H1 (cell line): ENCODE measurements at regions not wholly inside any gene's neighbourhood (a gene's known extent, or its start where the extent isn't known, plus 50 kb on each side); places are given as distances from the start of the nearest gene placed in this dataset.

Experiments used
- CTCF ChIA-PET: fragments of 300-600 bp; sonication (Branson Sonifier 250); formaldehyde crosslinking; loops from one replicate; lab custom pipeline; 2021; ENCODE audit not compliant: partially characterized antibody; lab: Charles Lee
- POLR2A ChIA-PET: fragments of 300-600 bp; sonication (Branson Sonifier 250); formaldehyde crosslinking; loops from one replicate; lab custom pipeline; 2021; ENCODE audit warnings: inconsistent platforms; ENCODE audit not compliant: partially characterized antibody; lab: Charles Lee
- DNase-seq, 2 experiments: peaks; one replicate each; pipeline versions ENCODE4 v3.0.0 to v3.0.0-alpha.2; 2010 to 2022; ENCODE audit warnings: low spot score in 2 of 2, low read depth in 1 of 2, mixed read lengths in 1 of 2
- FAIRE-seq: peaks from 2 replicates; lab custom pipeline; 2011; peaks lifted over from hg19 to GRCh38; lab: Jason Lieb, UNC
- H2AFZ ChIP-seq: 2 replicates; pipeline ENCODE4 v1.8.1; 2012; ENCODE audit warnings: low read length, inconsistent platforms
- H2AK5ac ChIP-seq: 2 replicates; pipeline ENCODE4 v1.6.1; 2013; ENCODE audit warnings: low read depth, low read length
- H2BK120ac ChIP-seq: replicated peaks from 2 replicates; pipeline ENCODE3; 2013; ENCODE audit warnings: low read depth, low read length, inconsistent platforms
- H2BK12ac ChIP-seq: 2 replicates; pipeline ENCODE4 v1.6.1; 2013; ENCODE audit warnings: low read depth, low read length
- H2BK15ac ChIP-seq: 2 replicates; pipeline ENCODE4 v1.6.1; 2013; ENCODE audit warnings: low read length
- H2BK20ac ChIP-seq: 2 replicates; pipeline ENCODE4 v1.6.1; 2013; ENCODE audit warnings: low read length
- H2BK5ac ChIP-seq: 2 replicates; pipeline ENCODE4 v1.6.1; 2013; ENCODE audit warnings: low read depth, low read length
- H3K14ac ChIP-seq: 2 replicates; pipeline ENCODE4 v1.6.1; 2013; ENCODE audit warnings: inconsistent platforms; ENCODE audit not compliant: insufficient read length
- H3K18ac ChIP-seq: 2 replicates; pipeline ENCODE4 v1.6.1; 2013; ENCODE audit warnings: low read length; ENCODE audit errors: extremely low read depth
- H3K23ac ChIP-seq: 2 replicates; pipeline ENCODE4 v1.6.1; 2013; ENCODE audit warnings: inconsistent platforms; ENCODE audit not compliant: insufficient read length
- H3K23me2 ChIP-seq: 2 replicates; pipeline ENCODE4 v1.6.1; 2013; ENCODE audit warnings: low read depth, low read length
- H3K27ac ChIP-seq: 2 replicates; pipeline ENCODE4 v1.6.1; 2011; ENCODE audit warnings: low read depth, low read length, inconsistent platforms
- H3K27me3 ChIP-seq, 4 experiments: replicated peaks in 1 of 4; 1 replicate in 1 of 4; 2 replicates in 3 of 4; pipeline versions ENCODE4 v1.6.1 to v1.8.1; 2011 to 2013; ENCODE audit warnings: low read length in 3 of 4, mild to moderate bottlenecking in 3 of 4, inconsistent platforms in 2 of 4, mixed read lengths in 2 of 4, moderate library complexity in 1 of 4; ENCODE audit not compliant: control insufficient read depth in 3 of 4, insufficient read depth in 3 of 4; ENCODE audit errors: extremely low read depth in 1 of 4
- H3K36me3 ChIP-seq, 4 experiments: 2 replicates each; pipeline versions ENCODE4 v1.6.1 to v1.8.1; 2011 to 2013; ENCODE audit warnings: mild to moderate bottlenecking in 4 of 4, low read length in 3 of 4, moderate library complexity in 2 of 4, control low read depth in 1 of 4, inconsistent platforms in 1 of 4; ENCODE audit not compliant: insufficient read depth in 4 of 4, control insufficient read depth in 2 of 4
- H3K4ac ChIP-seq: replicated peaks from 2 replicates; pipeline ENCODE3; 2013; ENCODE audit warnings: low read length, low read depth, mixed read lengths, inconsistent platforms; ENCODE audit not compliant: insufficient read length
- H3K4me1 ChIP-seq, 4 experiments: replicated peaks in 1 of 4; 1 replicate in 1 of 4; 2 replicates in 3 of 4; pipeline versions ENCODE4 v1.6.1 to v1.8.1; 2011 to 2013; ENCODE audit warnings: low read length in 3 of 4, inconsistent platforms in 2 of 4, mixed read lengths in 1 of 4; ENCODE audit not compliant: insufficient read depth in 4 of 4, control insufficient read depth in 3 of 4
- H3K4me2 ChIP-seq, 2 experiments: 2 replicates each; pipeline versions ENCODE4 v1.6.1 to v1.8.1; 2011 to 2013; ENCODE audit warnings: low read depth in 2 of 2, low read length in 2 of 2, control low read depth in 1 of 2, inconsistent platforms in 1 of 2, mild to moderate bottlenecking in 1 of 2; ENCODE audit not compliant: insufficient read depth in 1 of 2
- H3K4me3 ChIP-seq, 4 experiments: fragments of 200-600, 300-600 bp in 1 of 4; sonication (generic), shearing (Covaris generic), sonication (Bioruptor Twin) in 1 of 4; 2 replicates each; pipeline versions ENCODE4 v1.5.1 to v1.8.1; 2011 to 2016; ENCODE audit warnings: low read length in 4 of 4, low read depth in 3 of 4, control low read depth in 2 of 4, inconsistent platforms in 2 of 4, mild to moderate bottlenecking in 2 of 4, mixed read lengths in 1 of 4, moderate library complexity in 1 of 4; ENCODE audit not compliant: insufficient read depth in 2 of 4; ENCODE audit errors: extremely low read depth in 1 of 4
- H3K56ac ChIP-seq: replicated peaks from 2 replicates; pipeline ENCODE3; 2013; ENCODE audit warnings: low read depth, mild to moderate bottlenecking, mixed read lengths, low read length, inconsistent platforms; ENCODE audit not compliant: insufficient read length
- H3K79me1 ChIP-seq: 2 replicates; pipeline ENCODE4 v1.6.1; 2013; ENCODE audit warnings: low read depth, low read length, control low read depth
- H3K79me2 ChIP-seq, 2 experiments: 2 replicates each; pipeline versions ENCODE4 v1.6.1 to v1.8.1; 2012 to 2013; ENCODE audit warnings: low read length in 2 of 2, mild to moderate bottlenecking in 2 of 2, inconsistent platforms in 1 of 2; ENCODE audit not compliant: insufficient read depth in 2 of 2, control insufficient read depth in 1 of 2
- H3K9ac ChIP-seq, 4 experiments: replicated peaks in 1 of 4; 1 replicate in 1 of 4; 2 replicates in 3 of 4; pipeline versions ENCODE4 v1.6.1 to v1.8.1; 2011 to 2013; ENCODE audit warnings: low read depth in 3 of 4, low read length in 3 of 4, control low read depth in 2 of 4, mild to moderate bottlenecking in 2 of 4, moderate library complexity in 2 of 4, inconsistent platforms in 1 of 4; ENCODE audit errors: extremely low read depth in 1 of 4
- H3K9me3 ChIP-seq, 2 experiments: 2 replicates each; pipeline versions ENCODE4 v1.6.1 to v1.8.1; 2012 to 2013; ENCODE audit warnings: mild to moderate bottlenecking in 2 of 2, moderate library complexity in 2 of 2, control low read depth in 1 of 2, inconsistent platforms in 1 of 2, low read depth in 1 of 2, low read length in 1 of 2, mixed read lengths in 1 of 2; ENCODE audit not compliant: insufficient read depth in 2 of 2
- H4K20me1 ChIP-seq, 2 experiments: replicated peaks in 1 of 2; 2 replicates each; pipeline versions ENCODE3 to v1.8.1; 2011 to 2013; ENCODE audit warnings: inconsistent platforms in 2 of 2, low read length in 2 of 2, mild to moderate bottlenecking in 1 of 2; ENCODE audit not compliant: insufficient read depth in 2 of 2, control insufficient read depth in 1 of 2
- H4K5ac ChIP-seq: 2 replicates; pipeline ENCODE4 v1.6.1; 2013; ENCODE audit warnings: low read length, low read depth, mixed read lengths, inconsistent platforms; ENCODE audit not compliant: insufficient read length
- H4K8ac ChIP-seq: 2 replicates; pipeline ENCODE4 v1.8.0; 2013; ENCODE audit warnings: mild to moderate bottlenecking, moderate library complexity, low read length, inconsistent platforms; ENCODE audit not compliant: insufficient read depth; ENCODE audit errors: extremely low read depth
- H4K91ac ChIP-seq: replicated peaks from 2 replicates; pipeline ENCODE3; 2013; ENCODE audit warnings: low read length, mixed read lengths, inconsistent platforms; ENCODE audit not compliant: insufficient read length
- ASH2L ChIP-seq: fragments of 200-600, 300-600 bp; sonication (generic); IDR thresholded peaks from one replicate; pipeline ENCODE4 v1.7.1; 2017; ENCODE audit warnings: low read length
- ATF3 ChIP-seq: IDR thresholded peaks from 2 replicates; pipeline ENCODE4 v1.6.1; 2011; ENCODE audit warnings: low read depth, mild to moderate bottlenecking, low read length; ENCODE audit not compliant: insufficient read depth
- BCL11A ChIP-seq, 2 experiments: IDR thresholded peaks; one replicate each; pipeline ENCODE4 v1.6.1; 2011; ENCODE audit warnings: low read depth in 2 of 2, low read length in 2 of 2, mild to moderate bottlenecking in 2 of 2
- BRCA1 ChIP-seq: IDR thresholded peaks from 2 replicates; pipeline ENCODE4 v1.6.1; 2012; ENCODE audit warnings: low read depth, low read length, improper control_type of control experiment
- CEBPB ChIP-seq: IDR thresholded peaks from 2 replicates; pipeline ENCODE4 v1.6.1; 2012; ENCODE audit warnings: low read depth, low read length
- FOSL1 ChIP-seq: IDR thresholded peaks from 2 replicates; pipeline ENCODE4 v1.6.1; 2011; ENCODE audit warnings: mild to moderate bottlenecking, low read depth, low read length, moderate library complexity; ENCODE audit not compliant: insufficient read depth
- GABPA ChIP-seq: IDR thresholded peaks from 2 replicates; pipeline ENCODE4 v1.6.1; 2011; ENCODE audit warnings: mild to moderate bottlenecking, low read length, moderate library complexity, borderline replicate concordance; ENCODE audit not compliant: insufficient read depth
- GTF2F1 ChIP-seq: IDR thresholded peaks from 2 replicates; pipeline ENCODE4 v1.6.1; 2012; ENCODE audit warnings: low read depth, low read length, improper control_type of control experiment, borderline replicate concordance
- MAFK ChIP-seq: IDR thresholded peaks from 2 replicates; pipeline ENCODE4 v1.6.1; 2012; ENCODE audit warnings: low read depth, mild to moderate bottlenecking, improper control_type of control experiment, low read length
- RBBP5 ChIP-seq: IDR thresholded peaks from 2 replicates; pipeline ENCODE4 v1.7.1; 2012; ENCODE audit warnings: low read depth, mild to moderate bottlenecking, inconsistent platforms, low read length, moderate library complexity, borderline replicate concordance
- RXRA ChIP-seq: IDR thresholded peaks from 2 replicates; pipeline ENCODE4 v1.6.1; 2011; ENCODE audit warnings: low read depth, mild to moderate bottlenecking, low read length, moderate library complexity; ENCODE audit not compliant: insufficient read depth
- SIN3A ChIP-seq, 2 experiments: IDR thresholded peaks in 1 of 2; conservative IDR thresholded peaks in 1 of 2; 2 replicates each; pipeline ENCODE4 v1.6.1; 2011 to 2012; ENCODE audit warnings: low read length in 2 of 2, improper control_type of control experiment in 1 of 2, low read depth in 1 of 2, mild to moderate bottlenecking in 1 of 2
- SP4 ChIP-seq: IDR thresholded peaks from 2 replicates; pipeline ENCODE4 v1.6.1; 2012; ENCODE audit warnings: low read length, inconsistent platforms
- SRF ChIP-seq: IDR thresholded peaks from 2 replicates; pipeline ENCODE4 v1.6.1; 2011; ENCODE audit warnings: mild to moderate bottlenecking, low read depth, low read length, moderate library complexity

DNA sequence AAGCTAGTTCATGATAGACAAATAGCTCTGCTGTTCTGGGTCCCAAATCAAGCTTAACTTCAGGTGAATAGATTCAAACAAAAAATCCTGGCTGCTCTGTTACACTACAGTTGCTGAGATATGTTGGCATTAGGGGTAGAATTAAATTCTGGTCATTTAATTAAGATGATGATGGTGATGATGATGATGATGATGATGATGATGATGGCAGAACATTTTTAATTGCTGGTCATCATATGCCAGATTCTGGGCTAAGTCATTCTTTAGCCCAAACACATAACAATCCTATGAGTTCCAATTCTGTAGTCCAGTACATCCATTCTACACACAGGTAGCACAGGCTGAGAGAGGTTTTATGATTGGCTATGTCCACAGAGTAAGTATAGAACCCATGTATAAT is 741.5 kb downstream of the STIM2 start:
- Histone ChIP-seq H4K20me1 (no peaks in the 10 kb centered on the region), H3K4me1 (no peaks in the 10 kb centered on the region), H2BK120ac (no peak overlapping the region), H3K9me3 (no peaks in the 10 kb centered on the region), H3K79me1 (no peaks in the 10 kb centered on the region), H3K9ac (no peak overlapping the region), H2AFZ (no peak overlapping the region), H2AK5ac (no peak overlapping the region), H3K23ac (no peak overlapping the region), H3K4me3 (no peak overlapping the region), H3K27ac (no peak overlapping the region), H4K8ac (no peak overlapping the region), H3K56ac (no peak overlapping the region), H3K27me3 (no peaks in the 10 kb centered on the region), H3K4me2 (no peak overlapping the region), H4K91ac (no peak overlapping the region), H2BK15ac (no peak overlapping the region), H3K18ac (no peak overlapping the region), H3K4ac (no peak overlapping the region), H3K14ac (no peak overlapping the region), H4K5ac (no peak overlapping the region), H3K79me2 (no peaks in the 10 kb centered on the region), H2BK20ac (no peak overlapping the region), H3K36me3 (no peaks in the 10 kb centered on the region), H2BK5ac (no peak overlapping the region), H2BK12ac (no peak overlapping the region), H3K23me2 (no peaks in the 10 kb centered on the region)
- ChIA-PET CTCF (no interaction called here), POLR2A (no interaction called here)
- DNase-seq = no peak
- no peak for FAIRE-seq
- no peak for TF ChIP-seq FOSL1
- no peak for TF ChIP-seq RBBP5
- no peak for TF ChIP-seq SP4
- TF ChIP-seq SRF = no peak
- TF ChIP-seq ASH2L = no peak
- TF ChIP-seq BCL11A (IDR thresholded peaks at IDR 0.05; ENCODE audit: low read depth in 2 of 2, low read length in 2 of 2) = no peak
- TF ChIP-seq CEBPB = no peak
- no peak for TF ChIP-seq ATF3
- TF ChIP-seq SIN3A (conservative IDR thresholded peaks at IDR 0.05 in 1 of 2, IDR thresholded peaks at IDR 0.05 in 1 of 2; ENCODE audit: low read depth in 1 of 2, low read length in 2 of 2) = no peak
- TF ChIP-seq RXRA = no peak
- no peak for TF ChIP-seq MAFK
- TF ChIP-seq GTF2F1 = no peak
- TF ChIP-seq GABPA = no peak
- no peak for TF ChIP-seq BRCA1
